ENCODE measurements at regions not wholly inside any gene's neighbourhood (a gene's known extent, or its start where the extent isn't known, plus 50 kb on each side); places are given as distances from the start of the nearest gene placed in this dataset.
"Not testable (repeated sequence)": the region's sequence is repeated elsewhere in the genome, so short reads cannot be mapped to it uniquely, and the experiment has no call there.

- DNase-seq (ENCODE audit: low spot score) = peak; percentile 23
These were observed 347.5 kb downstream of the METTL4 start for GRCh38 chr18:2223849-2224248.

DNA sequence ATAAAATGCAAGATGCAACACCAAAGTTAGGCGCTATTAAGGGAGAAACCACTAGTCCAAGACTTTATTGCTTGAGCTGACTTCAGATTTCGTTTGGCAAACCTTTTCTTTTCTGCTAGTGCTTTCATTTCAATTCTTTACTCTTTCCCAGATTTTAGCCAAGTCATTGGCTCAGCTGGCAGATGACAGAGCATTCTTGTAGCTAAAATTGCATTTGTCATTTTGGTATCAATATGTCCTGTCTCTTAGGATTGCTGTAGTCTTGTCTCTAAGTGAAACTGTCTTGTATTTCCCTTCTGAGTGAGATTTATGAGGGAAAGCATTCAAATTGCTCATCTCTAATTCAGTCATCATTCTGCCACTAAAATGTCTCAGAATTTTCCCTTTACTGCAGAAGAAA lies 335.1 kb downstream of the METTL4 start:
- DNase-seq (ENCODE audit: low spot score) = no peak

GRCh38 chr18:2237706-2238105 lies 333.6 kb downstream of the METTL4 start:
- no peak for DNase-seq (ENCODE audit: low spot score)

GRCh38 chr18:2240311-2240705 lies 331.0 kb downstream of the METTL4 start:
- DNase-seq (ENCODE audit: low spot score) = no peak

GRCh38 chr18:2244641-2245040 lies 326.7 kb downstream of the METTL4 start:
- DNase-seq (ENCODE audit: low spot score) = no peak

GRCh38 chr18:2247101-2247500 lies 324.2 kb downstream of the METTL4 start:
- DNase-seq (ENCODE audit: low spot score) = not testable (repeated sequence)

DNA sequence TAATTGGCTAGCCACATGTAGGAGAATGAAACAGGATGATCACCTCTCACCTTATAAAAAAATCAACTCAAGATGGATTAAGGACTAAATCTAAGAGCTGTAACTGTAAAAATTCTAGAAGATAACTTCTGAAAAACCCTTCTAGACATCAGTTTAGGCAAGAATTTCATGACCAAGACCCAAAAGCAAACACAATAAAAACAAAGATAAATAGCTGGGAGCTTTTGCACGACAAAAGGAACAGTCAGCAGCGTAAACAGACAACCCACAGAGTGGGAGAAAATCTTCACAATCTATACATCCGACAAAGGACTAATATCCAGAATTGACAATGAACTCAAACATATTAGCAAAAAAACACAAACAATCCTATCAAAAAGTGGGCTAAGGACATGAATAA lies 316.3 kb downstream of the METTL4 start:
- DNase-seq (ENCODE audit: low spot score) = no peak

DNA sequence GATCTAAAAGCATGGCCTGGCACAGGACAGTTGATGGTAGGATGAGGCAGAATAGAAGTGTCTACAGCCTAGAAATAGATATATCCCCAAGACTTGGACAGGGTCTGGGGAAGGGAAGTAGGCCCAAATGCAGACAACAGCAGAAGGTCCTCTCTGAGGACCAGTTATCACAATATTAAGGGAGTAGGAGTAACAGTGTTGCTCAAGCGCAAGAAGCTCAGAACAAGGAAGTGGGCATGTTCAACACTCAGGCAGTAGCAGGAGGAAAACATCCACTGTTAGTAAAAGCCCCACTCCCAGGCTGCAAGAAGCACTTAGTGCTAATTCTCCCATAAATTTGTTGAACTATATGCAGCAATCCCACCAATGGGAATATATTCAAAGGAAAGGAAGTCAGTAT lies 314.7 kb downstream of the METTL4 start:
- DNase-seq (ENCODE audit: low spot score) = no peak

GRCh38 chr18:2258954-2259353 lies 312.4 kb downstream of the METTL4 start:
- no peak for DNase-seq (ENCODE audit: low spot score)

- DNase-seq (ENCODE audit: low spot score) = no peak
These were observed 307.9 kb downstream of the METTL4 start for GRCh38 chr18:2263303-2263890.

DNA sequence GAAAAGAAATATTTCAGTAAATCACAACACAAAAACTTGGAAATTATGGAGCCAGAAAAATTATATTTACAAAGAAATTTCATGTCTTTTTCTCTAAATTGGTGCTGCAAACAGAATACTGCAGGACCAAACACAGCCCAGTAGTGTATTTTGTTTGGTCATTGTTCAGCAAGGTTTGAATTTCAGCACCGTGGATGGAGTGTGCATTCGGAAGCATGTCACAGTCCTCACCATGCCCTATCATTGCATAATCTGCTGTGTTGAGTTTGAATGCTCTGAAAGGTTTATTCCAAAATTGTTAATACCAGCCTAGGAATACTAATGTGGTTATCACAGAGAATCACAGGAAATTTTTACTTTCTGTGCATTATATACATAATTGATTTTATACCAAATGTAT lies 296.7 kb downstream of the METTL4 start:
- DNase-seq (ENCODE audit: low spot score) = no peak

DNA sequence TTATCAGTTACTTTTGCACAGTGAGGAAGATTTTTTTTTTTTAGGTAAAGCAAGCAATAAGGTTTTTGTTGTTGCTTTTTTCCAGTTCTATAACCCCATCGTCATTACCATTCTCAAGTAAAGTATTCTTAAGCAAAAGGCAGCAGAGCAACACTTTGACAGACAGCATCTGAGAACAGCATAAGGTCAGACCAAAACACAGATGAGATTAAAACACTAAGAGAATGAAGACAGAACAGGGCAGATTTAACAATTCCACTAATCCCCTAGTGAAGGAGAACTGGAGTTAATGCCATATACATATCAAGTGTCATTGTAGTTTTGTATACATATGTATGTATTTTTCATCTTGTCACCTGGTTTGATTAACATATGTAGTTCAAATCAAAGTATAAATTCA lies 290.2 kb downstream of the METTL4 start:
- no peak for DNase-seq (ENCODE audit: low spot score)

GRCh38 chr18:2281523-2282199 lies 289.6 kb downstream of the METTL4 start:
- no peak for DNase-seq (ENCODE audit: low spot score)

DNA sequence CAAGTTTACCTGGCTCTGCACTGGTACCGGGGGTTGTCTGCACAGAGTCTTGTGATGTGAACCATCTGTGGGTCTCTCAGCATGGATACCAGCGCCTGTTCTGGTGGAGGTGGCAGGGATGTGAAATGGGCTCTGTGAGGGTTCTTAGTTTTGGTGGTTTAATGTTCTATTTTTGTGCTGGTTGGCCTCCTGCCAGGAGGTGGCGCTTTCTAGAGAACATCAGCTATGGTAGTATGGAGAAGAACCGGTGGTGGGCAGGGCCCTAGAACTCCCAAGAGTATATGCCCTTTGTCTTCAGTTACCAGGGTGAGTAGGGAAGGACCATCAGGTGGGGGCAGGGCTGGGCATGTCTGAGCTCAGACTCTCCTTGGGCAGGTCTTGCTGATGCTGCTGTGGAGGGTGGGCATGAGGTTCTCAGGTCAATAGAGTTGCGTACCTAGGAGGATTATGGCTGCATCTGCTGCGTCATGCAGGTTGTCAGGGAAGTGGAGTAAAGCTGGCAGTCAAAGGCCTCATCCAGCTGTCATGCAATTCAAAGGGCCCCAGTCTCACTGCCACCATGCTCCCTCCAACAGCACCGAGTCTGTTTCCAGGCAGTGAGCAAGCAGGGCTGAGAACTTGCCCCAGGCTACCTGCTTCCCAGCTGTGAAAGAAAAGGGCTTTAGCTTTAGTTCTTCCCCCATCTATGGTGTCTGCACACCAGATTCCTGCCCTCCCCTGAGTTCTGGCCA lies 278.0 kb downstream of the METTL4 start:
- DNase-seq (ENCODE audit: low spot score) = no peak

DNA sequence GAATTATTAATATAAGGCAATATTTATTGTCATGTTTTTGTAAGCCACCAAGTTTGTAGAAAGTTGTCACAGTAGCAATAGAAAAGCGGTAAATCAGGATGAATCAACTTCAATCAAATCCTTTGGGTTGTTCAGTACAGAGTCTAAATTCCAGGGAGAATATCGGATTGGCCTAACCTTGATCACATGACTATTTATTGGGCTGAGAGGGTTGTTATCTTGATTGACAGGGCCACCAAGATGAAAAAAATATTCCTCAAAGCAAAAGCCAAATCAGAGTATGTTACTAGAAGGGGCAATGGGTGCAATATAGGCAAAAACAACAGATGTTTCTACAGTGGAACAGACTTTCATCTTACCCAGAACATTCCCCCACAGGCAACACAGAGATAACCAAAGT lies 270.0 kb downstream of the METTL4 start:
- DNase-seq (ENCODE audit: low spot score) = no peak

DNA sequence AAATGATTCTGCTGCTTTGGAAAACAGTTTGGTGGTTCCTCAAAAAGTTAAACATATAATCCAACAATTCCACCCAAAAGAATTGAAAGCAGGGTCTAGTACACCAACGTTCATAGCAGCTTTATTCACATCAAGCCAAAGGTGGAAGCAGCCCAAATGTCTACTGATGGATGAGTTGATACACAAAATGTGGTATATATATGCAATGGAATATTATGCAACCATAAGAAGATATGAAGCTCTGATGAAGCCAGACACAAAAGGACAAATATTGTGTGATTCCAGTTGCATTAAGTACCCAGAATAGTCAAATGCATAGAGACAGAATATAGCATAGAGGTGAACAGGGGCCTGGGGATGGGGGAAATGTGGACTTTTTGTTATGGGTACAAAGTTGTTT lies 269.3 kb downstream of the METTL4 start:
- no peak for DNase-seq (ENCODE audit: low spot score)

- DNase-seq (ENCODE audit: low spot score) = peak; percentile 18
These were observed 268.4 kb downstream of the METTL4 start for GRCh38 chr18:2302628-2303516.

DNA sequence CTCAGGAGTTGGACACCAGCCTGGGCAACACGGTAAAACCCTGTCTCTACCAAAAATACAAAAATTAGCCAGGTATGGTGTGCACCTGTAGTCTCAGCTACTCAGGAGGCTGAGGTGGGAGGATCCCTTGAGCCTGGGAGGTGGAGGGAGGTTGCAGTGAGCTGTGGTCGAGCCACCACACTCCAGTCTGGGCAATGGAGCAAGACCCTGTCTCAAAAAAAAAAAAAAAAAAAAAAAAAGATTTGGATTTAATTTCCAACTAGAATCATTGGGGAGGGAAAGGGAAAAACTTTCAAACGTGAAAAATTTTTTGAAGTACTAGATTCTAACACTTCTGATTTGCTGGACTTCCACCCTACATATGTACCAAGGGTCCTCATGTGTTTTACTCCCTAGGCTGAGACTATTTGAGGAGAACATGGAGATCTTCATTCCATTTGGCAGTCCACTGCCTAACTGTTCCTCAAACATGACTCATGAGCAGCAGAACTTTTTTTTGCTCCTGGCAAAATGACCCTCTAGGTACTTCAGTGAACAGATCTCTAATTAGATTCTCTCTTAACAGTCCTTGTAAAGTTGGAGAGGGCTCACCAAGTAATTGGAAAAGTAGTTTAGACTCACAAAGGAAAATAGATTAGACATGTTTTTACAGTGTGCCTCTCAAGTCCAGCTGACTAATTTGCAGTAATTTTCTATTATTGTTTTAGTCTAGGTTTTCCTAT lies 267.6 kb downstream of the METTL4 start:
- peak; percentile 18 for DNase-seq (ENCODE audit: low spot score)

GRCh38 chr18:2304378-2305175 lies 266.7 kb downstream of the METTL4 start:
- DNase-seq (ENCODE audit: low spot score) = no peak

DNA sequence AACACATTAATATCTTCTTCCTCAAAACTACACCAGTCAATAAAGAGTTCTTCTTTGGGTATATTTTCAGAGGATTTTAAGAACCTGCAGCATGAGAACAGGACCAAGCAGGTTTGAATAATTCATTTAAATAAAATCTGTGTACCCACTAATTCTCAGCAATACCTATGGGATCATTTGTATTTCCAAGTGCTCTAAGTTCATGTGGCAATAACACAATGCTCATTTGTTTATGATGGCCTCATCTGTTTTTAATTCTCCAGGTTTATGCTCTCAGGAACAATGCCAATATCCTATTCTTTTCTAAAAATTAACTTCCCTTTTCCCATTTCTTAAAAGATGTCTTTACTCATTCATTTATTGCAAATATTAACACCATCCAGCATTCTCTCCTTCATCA lies 264.7 kb downstream of the METTL4 start:
- no peak for DNase-seq (ENCODE audit: low spot score)

GRCh38 chr18:2310886-2311285 lies 260.4 kb downstream of the METTL4 start:
- no peak for DNase-seq (ENCODE audit: low spot score)

Measured in GM03348 (cell line).